ENCODE measurements at regions not wholly inside any gene's neighbourhood (a gene's known extent, or its start where the extent isn't known, plus 50 kb on each side); places are given as distances from the start of the nearest gene placed in this dataset.

DNA sequence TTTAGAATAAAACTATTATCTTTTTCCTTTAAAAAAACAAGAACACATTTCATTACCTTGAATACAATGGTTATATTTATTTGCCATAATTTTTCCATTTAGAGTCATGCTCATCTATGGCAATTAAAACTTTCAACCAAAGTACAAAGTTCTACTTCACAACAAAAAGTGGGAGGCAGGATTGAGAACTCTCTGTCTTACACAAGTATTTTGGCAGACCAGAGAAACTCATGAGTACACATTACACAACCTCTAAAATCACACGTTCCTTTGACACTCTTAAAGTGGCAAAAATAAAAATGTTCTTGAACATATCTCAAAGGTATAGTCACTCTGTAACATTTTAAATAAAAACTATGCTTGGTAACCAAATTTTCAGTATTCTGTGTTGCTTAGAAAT is 213.4 kb downstream of the IL15 start (continued):
- no peak for TF ChIP-seq ZKSCAN5 (CRISPR knock-in tag; IDR thresholded peaks at IDR 0.05)
- no peak for TF ChIP-seq POLR2G (IDR thresholded peaks at IDR 0.05; ENCODE audit: low read depth, low read length)

DNA sequence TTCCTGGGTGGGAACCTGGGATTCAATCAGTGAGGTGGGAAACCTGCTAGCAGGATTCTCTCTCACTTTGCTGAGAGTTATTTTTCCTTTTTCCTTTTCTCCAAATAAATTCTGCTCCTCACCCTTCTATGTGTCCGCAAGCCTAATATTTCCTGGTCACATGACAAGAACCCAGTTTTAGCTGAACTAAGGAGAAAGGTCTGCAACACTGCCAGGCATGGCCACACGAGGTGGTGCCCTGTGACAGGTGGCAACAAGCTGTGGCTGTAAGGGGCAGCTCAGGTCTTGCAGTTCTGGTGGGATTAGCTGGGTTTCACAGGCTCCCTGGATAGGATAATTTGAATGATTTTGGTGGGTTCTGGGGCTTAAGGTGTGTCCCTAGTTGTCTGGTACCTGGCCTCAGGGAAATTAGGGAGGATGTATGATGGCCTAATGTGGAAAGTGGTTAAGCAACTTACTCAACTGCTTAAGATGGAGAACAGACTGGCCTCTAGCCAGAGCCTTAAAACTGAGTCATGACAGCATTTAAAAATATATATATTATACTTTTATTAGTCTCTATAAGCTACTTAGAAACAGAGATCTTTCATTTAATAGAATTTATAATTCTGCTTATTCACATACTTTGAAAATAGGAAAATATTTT is 215.0 kb downstream of the IL15 start:
- Histone ChIP-seq H3K27ac (ENCODE audit: extremely low read length, insufficient read depth, low read length) (no peak overlapping the region), H3K36me3 (replicated peaks in 1 of 2; ENCODE audit: control insufficient read depth in 1 of 2, insufficient read depth in 2 of 2, low read length in 2 of 2) (no peaks in the 10 kb centered on the region), H4K20me1 (ENCODE audit: insufficient read depth, low read length) (no peaks in the 10 kb centered on the region), H3K27me3 (ENCODE audit: control insufficient read depth in 1 of 2, insufficient read depth in 2 of 2, low read length in 2 of 2) (no peaks in the 10 kb centered on the region), H3K9me3 (ENCODE audit: low read length) (peaks cover 2% of the 10 kb centered on the region; the same call in 1 of the 2 replicates), H3K9ac (ENCODE audit: insufficient read depth, low read depth, low read length) (no peak overlapping the region), H3K4me3 (replicated peaks in 1 of 3; ENCODE audit: insufficient read depth in 1 of 3, low read depth in 2 of 3, low read length in 3 of 3) (no peak overlapping the region), H2AFZ (ENCODE audit: low read length) (no peak overlapping the region), H3K4me2 (ENCODE audit: low read depth, low read length) (no peak overlapping the region), H3K4me1 (ENCODE audit: insufficient read depth, low read length) (no peaks in the 10 kb centered on the region), H3K79me2 (ENCODE audit: insufficient read depth, low read length) (no peaks in the 10 kb centered on the region)
- FAIRE-seq (no peak), DNase-seq (ENCODE audit: low spot score) (no peak), ATAC-seq (no peak)
- TF ChIP-seq KLF11 (CRISPR knock-in tag; IDR thresholded peaks at IDR 0.05) (no peak), TBX2 (CRISPR knock-in tag; IDR thresholded peaks at IDR 0.05; ENCODE audit: borderline replicate concordance) (no peak), ZNF224 (CRISPR knock-in tag; IDR thresholded peaks at IDR 0.05) (no peak)
- ChIA-PET CTCF (ENCODE audit: low intra/inter-chr PET ratio, low total read pairs) (no interaction called here), POLR2A (no interaction called here)
- no TSS peak for BruUV-seq (replicated peaks)
- intact Hi-C loops (cut with micrococcal nuclease; ENCODE audit: unreplicated experiment) (no loop called here), in situ Hi-C loops (cut with HindIII; ENCODE audit: extremely low pct_ligation_motif_present, low pct_unique_long_range_greater_than_20kb) (no loop called here)
- 48% methylated on average over 2 of the region's 2 CpGs for WGBS (ENCODE audit: low lambda C conversion rate)

DNA sequence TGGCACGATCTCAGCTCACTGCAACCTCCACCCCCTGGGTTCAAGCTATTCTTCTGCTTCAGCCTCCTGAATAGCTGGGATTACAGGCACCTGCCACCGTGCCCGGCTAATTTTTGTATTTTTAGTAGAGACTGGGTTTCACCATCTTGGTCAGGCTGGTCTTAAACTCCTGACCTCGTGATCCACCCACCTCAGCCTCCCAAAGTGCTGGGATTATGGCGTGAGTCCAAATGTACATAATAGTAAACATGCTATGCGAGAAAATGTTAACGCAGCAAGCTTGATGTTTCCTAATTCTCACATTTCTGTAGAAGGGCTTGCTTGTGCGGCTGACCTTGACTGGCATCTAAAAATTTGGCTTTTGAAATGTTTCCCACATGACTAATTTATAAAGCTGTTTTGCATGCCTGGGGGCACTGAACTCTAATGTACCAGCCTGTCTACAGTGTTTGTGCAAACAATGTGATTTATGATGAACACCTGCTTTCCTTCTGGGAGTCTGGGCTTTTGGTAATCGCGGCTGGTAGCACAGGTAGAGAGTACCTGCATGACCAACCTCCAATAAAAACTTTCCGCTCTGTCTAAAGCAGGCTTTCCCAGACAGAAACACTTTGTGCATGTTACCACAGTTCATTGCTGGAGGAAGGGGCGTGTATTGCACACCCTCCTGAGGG is 216.8 kb downstream of the IL15 start:
- CTCF ChIA-PET (ENCODE audit: low intra/inter-chr PET ratio, low total read pairs), result no interaction called here
- intact Hi-C loops (cut with micrococcal nuclease; ENCODE audit: unreplicated experiment), result no loop called here

More for the DNA sequence above, 216.8 kb downstream of the IL15 start:
- H3K4me1 ChIP-seq (ENCODE audit: insufficient read depth, low read length), result no peaks in the 10 kb centered on the region
- ATAC-seq, result no peak
- no peak overlapping the region for H3K4me2 ChIP-seq (ENCODE audit: low read depth, low read length)
- H3K27ac ChIP-seq (ENCODE audit: extremely low read length, insufficient read depth, low read length), result no peak overlapping the region
- WGBS (ENCODE audit: low lambda C conversion rate), result 12% methylated on average over 11 of the region's 12 CpGs
- no peak for DNase-seq (ENCODE audit: low spot score)
- H2AFZ ChIP-seq (ENCODE audit: low read length), result no peak overlapping the region
- no peaks in the 10 kb centered on the region for H3K27me3 ChIP-seq (ENCODE audit: control insufficient read depth in 1 of 2, insufficient read depth in 2 of 2, low read length in 2 of 2)
- no peak overlapping the region for H3K9ac ChIP-seq (ENCODE audit: insufficient read depth, low read depth, low read length)
- no peak for FAIRE-seq
- no peaks in the 10 kb centered on the region for H3K79me2 ChIP-seq (ENCODE audit: insufficient read depth, low read length)
- POLR2A ChIA-PET, result no interaction called here
- H4K20me1 ChIP-seq (ENCODE audit: insufficient read depth, low read length), result no peaks in the 10 kb centered on the region
- H3K9me3 ChIP-seq (ENCODE audit: low read length), result peaks cover 8% of the 10 kb centered on the region
- H3K4me3 ChIP-seq (replicated peaks in 1 of 3; ENCODE audit: insufficient read depth in 1 of 3, low read depth in 2 of 3, low read length in 3 of 3), result no peak overlapping the region
- BruUV-seq (replicated peaks), result no TSS peak
- in situ Hi-C loops (cut with HindIII; ENCODE audit: extremely low pct_ligation_motif_present, low pct_unique_long_range_greater_than_20kb), result no loop called here
- H3K36me3 ChIP-seq (replicated peaks in 1 of 2; ENCODE audit: control insufficient read depth in 1 of 2, insufficient read depth in 2 of 2, low read length in 2 of 2), result no peaks in the 10 kb centered on the region
- TF ChIP-seq KLF11 (CRISPR knock-in tag; IDR thresholded peaks at IDR 0.05) (no peak), YEATS4 (CRISPR knock-in tag; IDR thresholded peaks at IDR 0.05; ENCODE audit: borderline replicate concordance) (no peak), SAP130 (CRISPR knock-in tag; IDR thresholded peaks at IDR 0.05; ENCODE audit: low read depth) (no peak)
- TF ChIP-seq, protein P1, sequence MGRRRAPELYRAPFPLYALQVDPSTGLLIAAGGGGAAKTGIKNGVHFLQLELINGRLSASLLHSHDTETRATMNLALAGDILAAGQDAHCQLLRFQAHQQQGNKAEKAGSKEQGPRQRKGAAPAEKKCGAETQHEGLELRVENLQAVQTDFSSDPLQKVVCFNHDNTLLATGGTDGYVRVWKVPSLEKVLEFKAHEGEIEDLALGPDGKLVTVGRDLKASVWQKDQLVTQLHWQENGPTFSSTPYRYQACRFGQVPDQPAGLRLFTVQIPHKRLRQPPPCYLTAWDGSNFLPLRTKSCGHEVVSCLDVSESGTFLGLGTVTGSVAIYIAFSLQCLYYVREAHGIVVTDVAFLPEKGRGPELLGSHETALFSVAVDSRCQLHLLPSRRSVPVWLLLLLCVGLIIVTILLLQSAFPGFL (CRISPR knock-in tag; IDR thresholded peaks at IDR 0.05), result no peak
- TF ChIP-seq, protein P2, sequence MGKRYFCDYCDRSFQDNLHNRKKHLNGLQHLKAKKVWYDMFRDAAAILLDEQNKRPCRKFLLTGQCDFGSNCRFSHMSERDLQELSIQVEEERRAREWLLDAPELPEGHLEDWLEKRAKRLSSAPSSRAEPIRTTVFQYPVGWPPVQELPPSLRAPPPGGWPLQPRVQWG (CRISPR knock-in tag; IDR thresholded peaks at IDR 0.05; ENCODE audit: borderline replicate concordance, low read depth), result no peak
- TF ChIP-seq, protein P3, sequence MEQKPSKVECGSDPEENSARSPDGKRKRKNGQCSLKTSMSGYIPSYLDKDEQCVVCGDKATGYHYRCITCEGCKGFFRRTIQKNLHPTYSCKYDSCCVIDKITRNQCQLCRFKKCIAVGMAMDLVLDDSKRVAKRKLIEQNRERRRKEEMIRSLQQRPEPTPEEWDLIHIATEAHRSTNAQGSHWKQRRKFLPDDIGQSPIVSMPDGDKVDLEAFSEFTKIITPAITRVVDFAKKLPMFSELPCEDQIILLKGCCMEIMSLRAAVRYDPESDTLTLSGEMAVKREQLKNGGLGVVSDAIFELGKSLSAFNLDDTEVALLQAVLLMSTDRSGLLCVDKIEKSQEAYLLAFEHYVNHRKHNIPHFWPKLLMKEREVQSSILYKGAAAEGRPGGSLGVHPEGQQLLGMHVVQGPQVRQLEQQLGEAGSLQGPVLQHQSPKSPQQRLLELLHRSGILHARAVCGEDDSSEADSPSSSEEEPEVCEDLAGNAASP (CRISPR knock-in tag; IDR thresholded peaks at IDR 0.05; ENCODE audit: borderline replicate concordance), result no peak
- TF ChIP-seq, protein P4, sequence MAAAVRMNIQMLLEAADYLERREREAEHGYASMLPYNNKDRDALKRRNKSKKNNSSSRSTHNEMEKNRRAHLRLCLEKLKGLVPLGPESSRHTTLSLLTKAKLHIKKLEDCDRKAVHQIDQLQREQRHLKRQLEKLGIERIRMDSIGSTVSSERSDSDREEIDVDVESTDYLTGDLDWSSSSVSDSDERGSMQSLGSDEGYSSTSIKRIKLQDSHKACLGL (CRISPR knock-in tag; IDR thresholded peaks at IDR 0.05), result no peak
